ENCODE measurements at regions not wholly inside any gene's neighbourhood (a gene's known extent, or its start where the extent isn't known, plus 50 kb on each side); places are given as distances from the start of the nearest gene placed in this dataset.
"Not testable (repeated sequence)": the region's sequence is repeated elsewhere in the genome, so short reads cannot be mapped to it uniquely, and the experiment has no call there.

GRCh38 chr6:127406722-127407121 lies 52.5 kb downstream of the KIAA0408 start:
- not testable (repeated sequence) for DNase-seq (ENCODE audit: low spot score)

GRCh38 chr6:127406122-127406521 lies 53.1 kb downstream of the KIAA0408 start:
- DNase-seq (ENCODE audit: low spot score): no peak

GRCh38 chr6:127404594-127405178 lies 54.5 kb downstream of the KIAA0408 start:
- DNase-seq (ENCODE audit: low spot score): no peak

- DNase-seq (ENCODE audit: low spot score): no peak
These were observed 55.1 kb downstream of the KIAA0408 start for GRCh38 chr6:127404133-127404532.

GRCh38 chr6:127403636-127404035 lies 55.6 kb downstream of the KIAA0408 start:
- DNase-seq (ENCODE audit: low spot score): no peak

- no peak for DNase-seq (ENCODE audit: low spot score)
These were observed 56.1 kb downstream of the KIAA0408 start for GRCh38 chr6:127402890-127403617.

- DNase-seq (ENCODE audit: low spot score): no peak
These were observed 54.6 kb upstream of the ECHDC1 start for GRCh38 chr6:127397729-127398630.

- peak; percentile 7 for DNase-seq (ENCODE audit: low spot score)
These were observed 53.8 kb upstream of the ECHDC1 start for GRCh38 chr6:127397171-127397597.

Data from H4 (cell line).